ENCODE measurements at regions not wholly inside any gene's neighbourhood (a gene's known extent, or its start where the extent isn't known, plus 50 kb on each side); places are given as distances from the start of the nearest gene placed in this dataset.

GRCh38 chr15:92848852-92849598, 51.1 kb upstream of the CHD2 start:
- TF ChIP-seq CTCF (IDR thresholded peaks at IDR 0.05; ENCODE audit: low read depth, low read length, poor library complexity, severe bottlenecking): no peak
- no peak for TF ChIP-seq EZH2phosphoT487 (IDR thresholded peaks at IDR 0.05; ENCODE audit: borderline replicate concordance, low read length)

Data from DOHH2 (cell line).